GM19452 (cell line): ENCODE measurements at regions not wholly inside any gene's neighbourhood (a gene's known extent, or its start where the extent isn't known, plus 50 kb on each side); places are given as distances from the start of the nearest gene placed in this dataset.

Experiments used
- ATAC-seq: cut with Tn5 transposase; IDR thresholded peaks from one replicate; pipeline ENCODE4 v1.9.1; 2021; ENCODE audit not compliant: unreplicated experiment

DNA sequence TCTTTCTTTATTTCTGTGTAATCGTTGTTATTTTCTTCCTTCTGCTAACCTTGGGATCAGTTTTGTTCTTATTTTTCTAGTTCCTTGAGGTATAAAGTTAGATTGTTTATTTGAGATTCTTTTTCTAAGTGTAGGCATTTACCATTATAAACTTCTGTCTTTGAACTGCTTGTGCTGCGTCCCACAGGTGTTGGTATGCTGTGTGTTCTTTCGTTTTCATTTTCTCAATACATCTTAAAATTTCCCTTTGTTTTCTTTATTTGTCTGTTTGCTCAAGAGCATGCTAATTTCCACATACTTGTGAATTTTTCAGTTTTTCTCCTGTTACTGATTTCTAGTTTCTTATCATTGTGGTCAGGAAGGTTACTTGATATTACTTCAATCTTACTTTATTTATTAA, 873.8 kb upstream of the GCFC2 start:
- no peak for ATAC-seq

DNA sequence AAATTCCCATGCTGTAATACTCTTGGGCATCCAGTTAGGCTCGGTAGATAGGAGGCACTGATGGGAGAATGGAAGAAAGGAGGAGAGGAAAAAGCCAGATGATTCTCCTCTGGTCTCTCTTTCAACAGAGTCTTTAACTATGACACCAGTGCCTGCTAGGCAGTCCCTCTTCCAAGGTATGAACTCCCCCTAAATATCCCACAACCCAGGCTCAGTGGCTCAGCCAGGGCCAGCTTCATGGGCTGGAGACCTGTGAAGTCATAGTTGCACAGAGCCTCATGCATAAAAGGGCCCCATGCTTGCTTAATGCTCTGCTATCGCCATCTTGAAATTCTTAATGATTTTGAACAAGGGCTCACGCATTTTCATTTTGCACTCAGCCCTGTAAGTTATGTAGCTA, 869.2 kb upstream of the GCFC2 start:
- no peak for ATAC-seq

DNA sequence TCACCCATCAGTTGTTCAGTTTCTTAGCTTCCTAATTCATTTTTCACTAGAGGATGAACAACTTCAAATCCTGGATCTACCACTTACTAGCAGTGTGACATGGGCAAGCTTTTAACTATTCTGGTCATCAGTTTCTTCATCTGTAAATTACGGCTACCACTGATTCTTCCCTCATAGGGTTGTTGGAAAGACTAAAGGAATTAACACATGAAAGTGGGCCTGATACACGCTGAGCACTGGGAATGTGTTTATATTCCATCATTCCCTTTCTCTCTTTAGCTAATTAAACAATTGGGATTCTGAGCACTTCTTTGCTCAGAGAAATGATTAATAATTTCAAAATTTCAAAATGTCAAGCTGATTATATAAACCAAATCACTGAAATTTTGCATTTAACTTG, 862.3 kb upstream of the GCFC2 start:
- ATAC-seq, result no peak

DNA sequence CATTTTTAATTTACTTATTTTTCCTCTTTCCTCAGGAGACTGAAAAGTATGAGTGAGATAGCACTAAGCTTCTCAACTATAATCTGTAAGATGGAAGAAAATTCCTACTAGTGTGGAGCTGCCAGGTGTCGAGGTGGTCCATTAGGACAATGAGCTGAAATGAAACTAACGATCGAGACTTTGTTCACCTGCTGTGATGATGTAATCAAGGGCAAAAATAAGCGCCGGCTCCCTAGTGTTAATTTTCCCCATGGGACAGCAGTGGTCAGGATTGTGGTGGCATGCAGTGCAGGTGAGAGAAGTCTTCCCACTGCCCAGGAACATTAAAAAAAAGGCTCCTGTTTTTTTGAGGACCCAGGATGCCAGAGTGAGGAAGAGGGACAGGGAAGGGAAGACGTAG, 859.1 kb upstream of the GCFC2 start:
- ATAC-seq, result no peak

DNA sequence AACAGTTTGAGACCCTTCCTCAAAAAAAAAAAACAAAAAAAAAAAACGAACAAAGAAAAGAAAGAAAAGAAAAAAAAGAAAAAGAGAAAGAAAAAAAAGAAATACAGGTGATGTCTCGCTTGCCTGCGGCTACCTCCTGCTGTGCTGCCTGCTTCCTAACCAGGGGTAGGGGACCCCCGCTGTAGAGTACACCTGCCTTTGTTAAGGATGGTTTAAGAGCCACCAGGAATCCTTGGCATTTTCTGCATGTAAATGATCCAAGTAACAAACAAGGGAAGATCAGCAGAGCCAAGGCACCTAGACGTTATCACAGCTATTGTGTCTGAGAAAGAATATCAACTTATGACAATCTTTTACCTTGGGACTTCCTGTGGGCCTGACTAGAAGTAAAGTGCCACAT, 856.8 kb upstream of the GCFC2 start:
- ATAC-seq, result no peak

DNA sequence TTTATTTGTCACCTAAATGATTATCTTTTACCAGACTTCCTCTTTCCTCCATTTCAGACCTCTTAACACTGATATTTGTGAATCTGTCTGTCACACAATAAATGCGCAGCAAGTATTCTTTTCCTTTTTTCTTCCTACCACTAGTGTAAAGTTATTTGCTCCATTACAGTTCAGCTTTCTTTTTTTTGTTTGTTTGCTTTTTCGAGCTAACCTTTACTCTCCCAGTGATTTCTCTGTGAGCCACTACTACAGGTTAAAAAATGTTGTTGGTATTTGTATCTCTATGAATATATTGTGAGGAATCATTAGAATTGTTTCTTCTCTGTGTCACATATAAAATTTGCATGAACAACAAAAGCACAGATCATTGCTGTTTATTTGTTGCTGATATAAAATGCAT, 854.0 kb upstream of the GCFC2 start:
- ATAC-seq, result no peak

DNA sequence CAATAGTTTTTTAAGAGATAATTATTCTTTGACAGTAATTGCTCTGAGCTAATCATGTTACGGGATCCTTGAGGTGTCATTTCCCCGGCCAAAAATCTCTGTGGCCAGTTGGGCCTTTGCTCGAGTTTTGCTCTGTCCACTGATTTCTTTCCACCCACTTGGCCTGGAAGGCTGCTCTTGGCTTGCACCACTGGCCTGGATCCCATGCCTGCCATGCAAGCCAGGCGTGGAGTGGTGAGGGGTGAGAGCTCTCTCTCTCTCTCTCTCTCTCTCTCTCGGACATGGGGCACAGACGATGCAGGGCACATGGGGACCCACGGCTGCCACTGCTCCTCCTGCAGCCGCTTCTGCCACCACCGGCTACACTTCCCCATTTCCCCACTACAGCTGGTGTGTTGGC, 853.0 kb upstream of the GCFC2 start:
- no peak for ATAC-seq

DNA sequence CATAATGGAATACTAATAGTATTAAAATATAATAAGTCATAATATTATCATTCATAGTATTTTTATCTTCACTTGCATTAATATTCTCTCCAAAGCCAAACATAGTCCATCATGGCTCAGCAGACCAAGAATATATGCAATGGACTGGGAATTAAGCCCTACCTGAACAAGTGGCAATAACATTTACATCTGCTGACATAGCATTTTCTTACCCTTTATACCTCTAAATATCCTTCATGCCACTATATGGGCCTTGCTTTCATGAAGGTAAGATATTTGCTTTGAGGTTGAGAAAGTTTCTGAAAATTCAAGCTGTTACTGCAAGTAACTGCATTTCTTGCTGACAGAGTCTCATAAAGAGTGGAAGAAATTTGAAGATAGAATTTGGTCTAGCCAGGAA, 847.4 kb upstream of the GCFC2 start:
- ATAC-seq, result no peak

DNA sequence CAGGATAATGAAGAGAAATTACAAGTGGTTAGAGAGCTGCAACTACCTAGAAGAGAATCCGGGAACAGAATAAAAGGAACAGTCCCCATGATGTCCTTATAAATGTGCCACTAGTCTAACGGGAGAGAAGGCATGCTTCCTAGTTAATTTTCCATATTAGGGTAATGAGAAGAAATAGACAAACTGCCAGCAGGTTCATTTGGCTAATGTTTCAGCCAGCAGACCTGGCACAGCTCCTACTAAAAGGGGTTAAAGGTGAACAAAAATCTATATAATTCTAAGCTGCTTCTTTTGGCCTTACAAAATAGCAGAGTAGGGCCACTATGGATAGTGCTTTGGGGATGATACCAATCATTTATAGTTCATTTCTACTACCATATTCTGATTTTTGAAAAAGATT, 845.3 kb upstream of the GCFC2 start:
- no peak for ATAC-seq

DNA sequence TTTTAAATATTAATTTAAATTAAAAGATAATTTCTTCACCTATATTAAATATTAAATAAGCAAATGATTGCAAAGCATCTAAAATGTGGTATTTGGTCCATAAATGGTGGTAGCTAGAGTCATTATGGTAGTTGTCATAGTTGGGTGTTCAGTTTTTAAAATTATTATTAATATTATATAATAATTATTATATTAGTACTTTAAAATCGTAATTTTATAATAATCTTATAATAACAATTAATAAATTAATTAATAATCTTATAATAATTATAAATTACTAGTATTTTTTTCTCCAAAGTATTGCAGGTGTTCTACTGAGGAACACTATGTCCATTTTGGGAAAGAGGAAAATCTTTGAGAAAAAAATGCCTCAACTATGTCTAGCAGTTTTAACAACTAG, 835.5 kb upstream of the GCFC2 start:
- no peak for ATAC-seq

DNA sequence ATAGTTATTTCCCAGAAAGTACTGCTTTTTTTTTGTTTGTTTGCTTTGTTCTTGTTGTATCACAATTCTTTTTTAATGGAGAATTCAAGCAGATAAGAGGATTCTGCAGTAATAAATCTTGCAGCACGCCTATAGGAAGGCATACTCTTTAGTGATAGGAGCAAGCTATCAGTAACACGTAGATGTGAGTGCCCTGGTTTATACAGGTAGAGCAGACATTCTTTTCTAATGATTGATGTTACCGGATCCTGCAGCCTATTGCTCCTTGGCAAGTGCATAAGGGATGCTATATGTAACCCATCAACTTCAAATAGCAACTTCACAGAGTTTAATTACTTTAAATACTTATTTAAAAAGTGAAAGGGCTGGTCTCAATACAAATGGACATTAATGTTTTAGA, 834.2 kb upstream of the GCFC2 start:
- no peak for ATAC-seq

DNA sequence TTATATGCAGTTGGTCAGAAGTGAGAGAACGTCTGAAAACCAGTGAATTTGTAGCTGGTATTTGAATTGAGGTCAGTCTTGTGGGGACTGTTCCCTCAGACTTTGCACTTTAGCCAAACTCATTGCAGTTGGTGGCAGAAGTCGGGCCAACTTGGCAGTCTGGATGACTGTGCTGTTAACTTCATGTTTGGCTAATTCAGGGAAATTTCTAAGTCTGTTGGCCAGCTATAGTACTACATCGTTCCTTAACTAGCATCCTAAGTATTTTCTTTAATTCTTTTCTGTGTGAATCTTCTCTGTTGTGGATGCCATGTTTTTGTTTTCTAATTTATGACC, 806.8 kb upstream of the GCFC2 start:
- no peak for ATAC-seq

DNA sequence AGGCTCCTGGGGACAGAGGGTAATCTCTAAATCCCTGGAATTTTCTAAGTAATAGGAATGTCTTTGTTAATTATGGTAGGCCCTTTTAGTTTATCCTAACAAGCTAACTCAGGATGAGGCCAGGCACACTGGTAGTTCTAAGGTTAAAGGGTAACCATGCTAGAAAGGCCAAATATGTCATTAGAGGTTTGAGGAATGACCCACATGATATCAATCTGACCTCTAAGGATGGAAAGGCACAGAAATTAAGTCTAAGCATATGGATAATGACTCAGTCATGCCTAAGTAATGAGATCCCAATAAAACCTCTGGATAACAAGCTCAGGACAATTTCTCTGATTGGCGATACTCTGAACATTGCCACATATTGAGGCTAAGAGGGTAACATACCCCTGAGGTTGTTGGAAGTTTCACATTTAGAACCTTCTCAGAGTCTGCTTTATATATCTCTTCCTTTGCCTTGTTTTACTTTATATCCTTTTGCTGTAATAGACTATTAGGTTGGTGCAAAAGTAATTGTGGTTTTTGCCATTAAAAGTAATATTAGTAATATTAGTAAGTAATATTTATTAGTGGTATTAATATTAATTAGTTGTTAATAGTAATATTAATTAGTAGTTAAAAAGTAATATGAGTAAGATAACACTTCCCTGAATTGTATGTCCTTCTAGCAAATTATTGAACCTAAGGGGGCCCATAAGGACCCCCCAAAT, 806.3 kb upstream of the GCFC2 start:
- no peak for ATAC-seq

DNA sequence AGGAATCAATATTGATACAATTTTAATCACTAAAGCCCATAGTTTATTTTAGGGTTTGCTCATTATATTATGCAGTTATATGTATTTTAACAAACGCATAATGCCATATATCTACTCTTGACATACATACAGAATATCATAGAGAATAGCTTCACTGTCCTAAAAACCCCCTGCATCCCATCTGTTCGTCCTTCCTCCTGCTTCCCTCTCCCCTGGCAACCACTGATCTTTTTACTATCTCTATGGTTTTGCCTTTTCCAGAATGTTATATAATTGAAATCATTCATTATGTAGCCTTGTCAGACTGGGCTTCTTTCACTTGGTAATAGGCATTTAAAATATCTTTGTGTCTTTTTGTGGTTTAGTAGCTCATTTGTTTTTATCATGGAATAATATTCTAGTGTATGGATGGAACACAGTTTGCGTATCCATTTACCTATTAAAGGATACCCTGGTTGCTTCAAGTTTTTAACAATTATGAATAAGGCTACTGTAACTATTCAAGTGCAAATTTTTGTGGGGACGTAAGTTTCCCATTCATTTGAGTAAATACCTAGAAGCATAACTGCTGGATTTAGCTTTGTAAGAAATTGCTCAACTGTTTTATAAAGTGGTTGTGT, 801.6 kb upstream of the GCFC2 start:
- no peak for ATAC-seq

DNA sequence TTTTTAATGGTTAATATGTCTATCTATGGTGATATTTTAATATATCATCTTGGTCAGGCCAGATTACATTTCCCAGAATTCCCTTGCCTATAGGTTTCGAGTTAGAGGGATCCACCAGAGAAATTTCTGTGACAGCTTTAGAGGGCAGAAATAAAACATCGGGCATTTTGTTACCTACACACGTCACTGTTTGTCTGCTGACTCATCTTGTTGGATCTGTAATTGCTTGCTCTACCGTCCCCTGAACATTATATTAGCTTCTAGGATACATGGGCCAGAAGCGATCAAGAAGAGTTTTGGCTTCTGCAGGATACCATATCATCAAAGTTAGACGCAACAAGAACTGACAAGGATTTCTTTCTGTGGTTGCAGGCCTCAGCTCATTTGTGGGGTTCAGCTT, 795.8 kb upstream of the GCFC2 start:
- no peak for ATAC-seq

DNA sequence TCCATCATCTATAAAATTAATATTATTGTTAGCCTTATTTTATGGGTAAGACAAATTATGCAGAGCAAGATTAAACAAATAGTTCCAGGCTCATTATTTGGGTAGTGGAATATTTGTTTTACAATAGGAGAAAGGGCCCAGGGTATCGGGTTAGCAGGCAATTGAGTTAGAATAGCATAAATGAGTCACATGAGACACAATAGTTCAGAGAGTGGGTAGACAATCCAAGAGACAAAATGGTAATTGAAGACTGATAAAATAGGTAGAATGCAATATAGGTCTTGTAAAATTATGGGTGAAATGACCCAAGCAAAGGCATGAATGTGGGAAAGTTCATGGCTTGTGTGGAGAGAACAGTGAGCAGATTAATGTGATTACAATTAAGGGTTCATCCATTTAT, 790.9 kb upstream of the GCFC2 start:
- no peak for ATAC-seq

DNA sequence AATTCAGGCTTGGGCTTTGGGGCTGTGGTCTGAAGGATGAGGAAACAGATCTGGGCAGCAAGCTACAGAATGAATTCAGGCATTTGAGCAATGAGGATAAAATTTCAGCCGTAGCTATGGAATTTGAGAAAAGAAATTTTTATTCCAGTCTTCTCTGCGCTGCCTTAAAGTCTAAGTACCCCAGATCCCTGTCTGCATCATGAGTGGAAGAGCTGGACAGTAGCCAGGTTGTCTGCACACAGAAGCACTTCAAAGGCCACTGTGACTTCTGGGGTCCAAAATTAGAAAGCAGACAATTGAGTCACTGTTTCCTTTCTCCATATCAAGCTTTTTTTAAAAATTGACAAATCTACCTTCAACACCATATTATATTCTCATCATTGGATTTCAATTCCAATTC, 787.6 kb upstream of the GCFC2 start:
- no peak for ATAC-seq

DNA sequence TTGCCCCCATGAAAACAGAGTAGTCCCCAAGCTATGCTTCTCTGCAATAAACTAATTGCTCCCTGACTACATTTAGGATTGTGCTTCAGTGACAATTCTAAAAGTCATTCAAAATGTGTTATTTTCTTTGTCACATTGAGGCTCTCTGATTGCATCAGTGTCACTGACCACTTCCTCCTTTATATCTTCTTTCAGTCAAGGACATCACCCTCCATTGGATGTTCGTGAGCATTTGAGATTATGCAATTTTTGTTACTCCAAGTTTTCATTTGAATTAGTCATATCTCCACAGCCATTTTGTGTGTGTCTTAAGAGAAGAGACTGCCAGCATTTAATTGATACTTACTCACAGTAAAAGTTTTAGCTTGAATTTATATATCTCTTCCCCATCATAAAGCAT, 780.8 kb upstream of the GCFC2 start:
- no peak for ATAC-seq

DNA sequence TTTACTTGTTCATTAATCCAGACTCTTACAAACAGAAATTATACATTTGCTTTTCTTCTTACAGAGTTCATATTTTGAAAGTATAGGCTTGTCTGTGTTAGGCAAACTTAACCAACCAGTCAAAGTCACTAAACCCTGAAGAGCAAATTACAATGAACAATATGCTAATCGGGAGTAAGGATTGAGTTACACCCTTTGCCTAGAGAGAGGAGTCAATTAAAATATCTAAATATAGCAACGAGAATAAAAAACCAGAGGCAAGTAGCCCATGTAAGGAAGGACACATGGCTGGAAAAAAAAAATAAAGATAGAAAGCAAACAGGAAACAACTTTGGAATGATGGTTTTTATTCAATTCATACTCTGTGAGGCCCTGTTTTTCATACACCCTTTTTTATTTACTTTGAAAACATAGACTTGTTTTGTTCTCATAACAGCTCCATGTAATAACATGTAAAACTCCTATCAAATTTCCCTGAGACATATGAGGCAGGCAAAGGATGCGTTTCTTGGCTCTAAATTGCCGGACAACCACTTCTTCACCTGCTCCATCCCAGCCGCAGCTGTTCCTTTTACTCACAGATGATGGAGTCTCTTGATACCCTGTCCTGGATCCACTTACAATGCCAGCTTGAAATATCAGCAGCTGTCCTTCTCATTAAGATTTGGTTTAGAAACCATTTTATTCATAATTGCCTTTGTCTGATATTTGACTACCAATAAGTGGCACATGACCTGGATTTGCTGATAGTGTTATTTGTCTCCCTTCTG, 767.7 kb upstream of the GCFC2 start:
- no peak for ATAC-seq

DNA sequence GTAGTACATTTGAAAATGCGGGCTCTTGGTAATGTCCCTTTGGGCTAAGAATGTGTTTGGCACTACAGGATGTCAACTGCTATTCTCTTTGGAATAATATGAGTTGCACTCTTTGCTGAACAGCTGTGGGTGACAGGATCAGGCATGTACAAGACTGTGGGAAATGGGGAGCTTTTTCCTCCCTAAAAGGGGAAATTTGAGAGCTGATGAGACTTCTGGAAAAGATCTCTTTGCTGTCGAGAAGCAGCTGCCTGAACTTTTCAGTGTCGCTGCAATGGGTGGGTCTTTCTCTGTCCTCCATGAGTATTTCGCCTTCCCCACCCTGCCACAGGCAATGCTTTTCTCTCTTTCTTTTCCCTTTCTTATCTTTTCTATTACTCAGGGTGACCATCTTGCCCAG, 762.2 kb upstream of the GCFC2 start:
- no peak for ATAC-seq

DNA sequence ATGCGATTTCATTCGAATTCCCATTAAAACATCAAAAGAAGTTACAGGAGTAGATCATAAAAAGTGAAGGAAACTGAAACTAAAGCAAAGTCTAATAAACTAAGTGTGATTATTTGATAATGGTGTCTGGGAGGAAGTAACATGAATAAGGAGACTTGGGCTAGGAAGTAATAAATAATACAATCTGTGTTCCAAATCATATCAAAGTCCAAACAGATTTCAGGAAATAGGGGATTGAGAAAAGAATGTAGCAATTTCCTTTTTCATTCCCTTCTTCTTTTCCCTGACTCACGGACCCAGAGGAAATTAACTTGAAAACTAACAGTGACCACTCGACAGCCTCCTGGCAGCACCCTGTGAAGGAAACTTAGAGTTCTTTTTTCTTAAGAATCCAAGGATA, 758.4 kb upstream of the GCFC2 start:
- ATAC-seq, result no peak

DNA sequence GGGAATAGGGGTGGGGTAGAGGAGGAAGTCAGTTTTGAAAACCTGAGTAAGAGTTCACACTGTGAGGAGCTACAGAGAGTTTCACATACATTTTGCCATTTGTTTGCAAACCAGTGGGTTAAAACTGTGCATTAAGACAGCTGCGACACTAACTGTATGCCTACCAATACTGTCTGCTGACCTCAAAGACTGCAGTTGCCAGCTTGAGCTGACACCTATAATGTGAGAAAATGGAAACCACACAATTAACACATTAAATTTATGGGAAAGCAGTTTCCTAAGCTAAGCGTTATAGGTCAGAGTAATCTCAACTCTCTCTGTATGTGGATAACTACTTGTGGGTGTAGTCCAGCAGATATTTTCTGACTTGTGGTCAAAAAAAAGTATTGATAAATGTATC, 756.6 kb upstream of the GCFC2 start:
- ATAC-seq, result no peak

DNA sequence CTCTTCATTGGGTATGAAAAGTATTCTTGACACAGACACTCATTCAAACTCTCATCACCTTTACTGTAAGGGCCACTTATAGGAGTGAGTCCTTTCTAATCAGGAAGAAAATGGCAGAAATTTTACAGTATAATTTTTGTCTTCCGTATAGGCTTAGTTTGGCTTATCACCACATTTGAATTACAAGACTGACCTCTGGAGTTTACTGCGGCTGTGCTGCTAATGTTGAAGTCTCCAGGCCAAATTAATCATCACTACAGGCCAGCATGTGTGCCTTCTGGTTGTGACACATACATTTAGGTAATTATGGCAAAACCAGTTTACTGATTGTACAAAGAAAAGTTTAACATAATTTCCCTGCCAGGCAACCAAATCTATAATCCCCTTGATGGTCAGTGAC, 753.6 kb upstream of the GCFC2 start:
- ATAC-seq, result no peak
